ENCODE measurements at regions not wholly inside any gene's neighbourhood (a gene's known extent, or its start where the extent isn't known, plus 50 kb on each side); places are given as distances from the start of the nearest gene placed in this dataset.

GRCh38 chr16:85400305-85401205 is 212.6 kb upstream of the GSE1 start:
- H3K18ac ChIP-seq (ENCODE audit: low read depth, low read length): no peak overlapping the region
- H4K20me1 ChIP-seq (ENCODE audit: insufficient read depth, low read length): no peaks in the 10 kb centered on the region; the same call in none of the 2 replicates
- H3K56ac ChIP-seq (ENCODE audit: extremely low read depth, insufficient read depth, low read length): no peak overlapping the region
- H4K5ac ChIP-seq (ENCODE audit: low read depth, low read length): no peak overlapping the region
- peak overlapping the region; percentile 42; the same call in 1 of the 2 replicates for H3K23ac ChIP-seq (ENCODE audit: low read depth, low read length)
- CTCF ChIA-PET: no interaction called here
- H2BK20ac ChIP-seq (ENCODE audit: low read depth, low read length): peak overlapping the region; percentile 58; the same call in 1 of the 2 replicates
- H4K8ac ChIP-seq (ENCODE audit: low read depth in 2 of 2, low read length in 2 of 2): no peak overlapping the region
- no peaks in the 10 kb centered on the region; the same call in 1 of the 2 replicates for H3K9me3 ChIP-seq (ENCODE audit: control insufficient read depth, insufficient read depth, low read length)
- DNase-seq: no peak
- BruUV-seq (replicated peaks): no TSS peak
- H3K27ac ChIP-seq (ENCODE audit: insufficient read depth, low read length): no peak overlapping the region
- no peak overlapping the region for H3K9ac ChIP-seq (ENCODE audit: low read depth, low read length)
- dilution Hi-C loops (cut with HindIII; ENCODE audit: low sequenced_read_pairs, unreplicated experiment): no loop called here
- ATAC-seq (ENCODE audit: low read depth): no peak
- peak overlapping the region; percentile 30; the same call in 1 of the 3 replicates for H2BK15ac ChIP-seq (ENCODE audit: low read depth, low read length)
- peak overlapping the region; percentile 70 for H2AK9ac ChIP-seq (replicated peaks; ENCODE audit: low read depth, low read length, poor library complexity)
- in situ Hi-C loops (cut with MboI; ENCODE audit: low sequenced_read_pairs): no loop called here
- no peak overlapping the region for H3K4me3 ChIP-seq (ENCODE audit: insufficient read depth, low read depth, low read length)
- no peak overlapping the region for H4K91ac ChIP-seq (ENCODE audit: insufficient read depth, low read depth, low read length)
- peak overlapping the region; percentile 67 for H2BK5ac ChIP-seq (ENCODE audit: low read depth, low read length, poor library complexity, severe bottlenecking)
- H2AFZ ChIP-seq (replicated peaks; ENCODE audit: low read length, poor library complexity): no peak overlapping the region
- no peak overlapping the region for H2BK120ac ChIP-seq (ENCODE audit: low read depth, low read length)
- POLR2A ChIA-PET (ENCODE audit: unreplicated experiment): no interaction called here
- no peaks in the 10 kb centered on the region for H3K36me3 ChIP-seq (ENCODE audit: control insufficient read depth, insufficient read depth, low read length)
- WGBS, 2 experiments (ENCODE audit: extremely low coverage in 2 of 2, insufficient read length in 1 of 2): 92% methylated on average over 18 of the region's 25 CpGs; no CpG with 5 or more reads in 1 of the 2 experiments
- no peak overlapping the region for H3K4me2 ChIP-seq (ENCODE audit: low read depth, low read length)
- no peak for TF ChIP-seq CEBPB (IDR thresholded peaks at IDR 0.05; ENCODE audit: low read depth, low read length)
- H3K4ac ChIP-seq (ENCODE audit: low read depth, low read length): peak overlapping the region; percentile 18; the same call in 1 of the 2 replicates
- H3K4me1 ChIP-seq (ENCODE audit: control insufficient read depth, insufficient read depth, low read length): peaks cover 20% of the 10 kb centered on the region
- peaks cover 15% of the 10 kb centered on the region for H3K9me1 ChIP-seq (ENCODE audit: insufficient read depth, low read length)
- peaks cover 23 to 65% of the 10 kb centered on the region in 2 experiments for H3K79me1 ChIP-seq (ENCODE audit: low read depth in 1 of 2, low read length in 2 of 2)
- peak overlapping the region; percentile 71 for H2AK5ac ChIP-seq (ENCODE audit: low read depth, low read length)
- H3K14ac ChIP-seq (replicated peaks; ENCODE audit: low read depth, low read length): peak overlapping the region; percentile 45; the same call in 1 of the 2 replicates
- intact Hi-C loops (cut with micrococcal nuclease): no loop called here
- no peaks in the 10 kb centered on the region for H3K27me3 ChIP-seq (ENCODE audit: control insufficient read depth, insufficient read depth, low read length)

Data from IMR-90 (cell line).